PFSK-1 (cell line): ENCODE measurements at regions not wholly inside any gene's neighbourhood (a gene's known extent, or its start where the extent isn't known, plus 50 kb on each side); places are given as distances from the start of the nearest gene placed in this dataset.

ENCODE experiments used
- FOXP2 ChIP-seq: optimal IDR thresholded peaks from 2 replicates; pipeline ENCODE3; 2011; ENCODE audit warnings: borderline replicate concordance, control low read depth, inconsistent platforms; ENCODE audit not compliant: insufficient read depth; ENCODE audit errors: extremely low read length, extremely low read depth
- POLR2AphosphoS5 ChIP-seq: IDR thresholded peaks from 2 replicates; pipeline ENCODE4 v1.6.1; 2012; ENCODE audit warnings: low read depth, mild to moderate bottlenecking, control low read depth, low read length, moderate library complexity
- SIN3A ChIP-seq: IDR thresholded peaks from 2 replicates; pipeline ENCODE4 v1.6.1; 2012; ENCODE audit warnings: mild to moderate bottlenecking, low read length, moderate library complexity, borderline replicate concordance; ENCODE audit not compliant: insufficient read depth
- TAF1 ChIP-seq: IDR thresholded peaks from 2 replicates; pipeline ENCODE4 v1.6.1; 2012; ENCODE audit warnings: low read length, control low read depth, borderline replicate concordance; ENCODE audit not compliant: insufficient read depth
- TF ChIP-seq, protein P1 (sequence below), 2 experiments: IDR thresholded peaks; 2 replicates each; pipeline versions ENCODE4 v1.6.1 to v1.8.0; 2011 to 2012; ENCODE audit warnings: low read depth in 2 of 2, low read length in 2 of 2, control low read depth in 1 of 2, inconsistent platforms in 1 of 2, mild to moderate bottlenecking in 1 of 2, moderate library complexity in 1 of 2; ENCODE audit not compliant: insufficient read depth in 1 of 2

DNA sequence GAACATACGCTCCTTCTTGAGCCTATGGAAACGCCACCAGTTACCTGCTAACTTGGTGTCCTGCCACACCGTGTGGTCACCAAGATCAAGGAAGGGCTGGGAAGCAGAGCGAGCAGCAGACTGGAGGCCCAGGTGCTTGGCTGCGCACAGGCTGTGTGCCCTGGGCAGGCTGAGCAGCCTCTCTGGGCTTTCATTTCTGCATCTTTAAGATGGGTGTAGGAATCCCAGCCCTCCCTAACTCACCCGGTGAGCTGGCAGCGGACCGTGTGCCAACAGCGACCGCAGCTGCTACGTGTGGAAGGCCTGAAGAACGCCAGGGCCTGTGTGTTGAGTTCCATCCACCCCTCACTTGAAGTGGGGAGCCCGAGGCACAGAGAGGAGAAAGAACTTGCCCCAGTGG lies 80.0 kb downstream of the IRF8 start:
- TF ChIP-seq POLR2AphosphoS5 (no peak), SIN3A (no peak), TAF1 (no peak), FOXP2 (no peak)
- TF ChIP-seq, protein P1, sequence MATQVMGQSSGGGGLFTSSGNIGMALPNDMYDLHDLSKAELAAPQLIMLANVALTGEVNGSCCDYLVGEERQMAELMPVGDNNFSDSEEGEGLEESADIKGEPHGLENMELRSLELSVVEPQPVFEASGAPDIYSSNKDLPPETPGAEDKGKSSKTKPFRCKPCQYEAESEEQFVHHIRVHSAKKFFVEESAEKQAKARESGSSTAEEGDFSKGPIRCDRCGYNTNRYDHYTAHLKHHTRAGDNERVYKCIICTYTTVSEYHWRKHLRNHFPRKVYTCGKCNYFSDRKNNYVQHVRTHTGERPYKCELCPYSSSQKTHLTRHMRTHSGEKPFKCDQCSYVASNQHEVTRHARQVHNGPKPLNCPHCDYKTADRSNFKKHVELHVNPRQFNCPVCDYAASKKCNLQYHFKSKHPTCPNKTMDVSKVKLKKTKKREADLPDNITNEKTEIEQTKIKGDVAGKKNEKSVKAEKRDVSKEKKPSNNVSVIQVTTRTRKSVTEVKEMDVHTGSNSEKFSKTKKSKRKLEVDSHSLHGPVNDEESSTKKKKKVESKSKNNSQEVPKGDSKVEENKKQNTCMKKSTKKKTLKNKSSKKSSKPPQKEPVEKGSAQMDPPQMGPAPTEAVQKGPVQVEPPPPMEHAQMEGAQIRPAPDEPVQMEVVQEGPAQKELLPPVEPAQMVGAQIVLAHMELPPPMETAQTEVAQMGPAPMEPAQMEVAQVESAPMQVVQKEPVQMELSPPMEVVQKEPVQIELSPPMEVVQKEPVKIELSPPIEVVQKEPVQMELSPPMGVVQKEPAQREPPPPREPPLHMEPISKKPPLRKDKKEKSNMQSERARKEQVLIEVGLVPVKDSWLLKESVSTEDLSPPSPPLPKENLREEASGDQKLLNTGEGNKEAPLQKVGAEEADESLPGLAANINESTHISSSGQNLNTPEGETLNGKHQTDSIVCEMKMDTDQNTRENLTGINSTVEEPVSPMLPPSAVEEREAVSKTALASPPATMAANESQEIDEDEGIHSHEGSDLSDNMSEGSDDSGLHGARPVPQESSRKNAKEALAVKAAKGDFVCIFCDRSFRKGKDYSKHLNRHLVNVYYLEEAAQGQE (IDR thresholded peaks at IDR 0.05; ENCODE audit: insufficient read depth in 1 of 2, low read depth in 2 of 2, low read length in 2 of 2), result no peak
